Smooth muscle cell (in vitro differentiated cells): ENCODE measurements at regions not wholly inside any gene's neighbourhood (a gene's known extent, or its start where the extent isn't known, plus 50 kb on each side); places are given as distances from the start of the nearest gene placed in this dataset.

Source experiments
- DNase-seq: peaks from one replicate; lab custom pipeline; 2025; ENCODE audit not compliant: unreplicated experiment; lab: John Stamatoyannopoulos, UW
- H2AFZ ChIP-seq: fragments of 200-600 bp; sonication (generic); 2 replicates; pipeline ENCODE4 v1.6.0; 2016; ENCODE audit warnings: antibody characterized with exemption, low read depth, mild to moderate bottlenecking
- H3F3A ChIP-seq: fragments of 200-600 bp; sonication (generic); 2 replicates; pipeline ENCODE4 v1.6.0; 2017; ENCODE audit warnings: antibody characterized with exemption, low read depth
- H3K27ac ChIP-seq: fragments of 200-600 bp; sonication (generic); 2 replicates; pipeline ENCODE4 v1.5.1; 2016; ENCODE audit warnings: low read depth, mild to moderate bottlenecking
- H3K27me3 ChIP-seq: fragments of 200-600 bp; sonication (generic); 2 replicates; pipeline ENCODE4 v1.6.1; 2016; ENCODE audit warnings: low read depth, mild to moderate bottlenecking
- H3K36me3 ChIP-seq: fragments of 200-600 bp; sonication (generic); 2 replicates; pipeline ENCODE4 v1.5.1; 2016; ENCODE audit warnings: low read depth
- H3K4me1 ChIP-seq: fragments of 200-600 bp; sonication (generic); 2 replicates; pipeline ENCODE4 v1.5.1; 2016; ENCODE audit warnings: low read depth
- H3K4me2 ChIP-seq: fragments of 200-600 bp; sonication (generic); 2 replicates; pipeline ENCODE4 v1.6.0; 2016; ENCODE audit warnings: mild to moderate bottlenecking
- H3K4me3 ChIP-seq: fragments of 200-600 bp; sonication (generic); 2 replicates; pipeline ENCODE4 v1.5.1; 2016; ENCODE audit warnings: mild to moderate bottlenecking
- H3K79me2 ChIP-seq: fragments of 200-600 bp; sonication (generic); 2 replicates; pipeline ENCODE4 v1.6.0; 2016; ENCODE audit warnings: low read depth, mild to moderate bottlenecking
- H3K9ac ChIP-seq: fragments of 200-600 bp; sonication (generic); 2 replicates; pipeline ENCODE4 v1.6.0; 2016; ENCODE audit warnings: low read depth
- H3K9me3 ChIP-seq: fragments of 200-600 bp; sonication (generic); replicated peaks from 2 replicates; pipeline ENCODE4 v1.5.1; 2016; ENCODE audit warnings: low read depth
- H4K20me1 ChIP-seq: fragments of 200-600 bp; sonication (generic); 2 replicates; pipeline ENCODE4 v1.6.0; 2016; ENCODE audit warnings: low read depth
- CTCF ChIP-seq: fragments of 200-600 bp; sonication (generic); IDR thresholded peaks from 2 replicates; pipeline ENCODE4 v1.5.1; 2017; ENCODE audit warnings: borderline replicate concordance, mild to moderate bottlenecking, antibody characterized with exemption; ENCODE audit not compliant: insufficient read depth, poor library complexity, severe bottlenecking
- WGBS: methylation state at CpG from one replicate; pipeline ENCODE4 v1.1.7; 2016; ENCODE audit warnings: low lambda C conversion rate; 5-methylcytosine and 5-hydroxymethylcytosine counted together

- WGBS = 92% methylated on average over 2 of the region's 2 CpGs
These were observed 356.7 kb upstream of the UMPS start for GRCh38 chr3:124373524-124373923.

GRCh38 chr3:124374583-124374982, 355.7 kb upstream of the UMPS start:
- H3K27me3 ChIP-seq = no peaks in the 10 kb centered on the region
- DNase-seq = no peak
- H3K9me3 ChIP-seq = no peaks in the 10 kb centered on the region
- TF ChIP-seq CTCF = no peak
- no peak overlapping the region for H3K4me2 ChIP-seq
- H3K79me2 ChIP-seq = no peaks in the 10 kb centered on the region
- H3K27ac ChIP-seq = no peak overlapping the region
- no peak overlapping the region for H3K9ac ChIP-seq
- 70% methylated on average over 3 of the region's 3 CpGs for WGBS
- no peaks in the 10 kb centered on the region for H3F3A ChIP-seq
- no peak overlapping the region for H2AFZ ChIP-seq
- H3K36me3 ChIP-seq = no peaks in the 10 kb centered on the region
- no peaks in the 10 kb centered on the region for H4K20me1 ChIP-seq
- H3K4me1 ChIP-seq = peaks cover 14% of the 10 kb centered on the region
- no peak overlapping the region for H3K4me3 ChIP-seq

More at GRCh38 chr3:124373524-124373923, 356.7 kb upstream of the UMPS start:
- Histone ChIP-seq H3K79me2 (no peaks in the 10 kb centered on the region), H4K20me1 (no peaks in the 10 kb centered on the region), H3K9ac (no peak overlapping the region), H3K36me3 (no peaks in the 10 kb centered on the region), H3K4me3 (no peak overlapping the region), H3F3A (no peaks in the 10 kb centered on the region), H3K4me1 (peaks cover 14% of the 10 kb centered on the region), H3K4me2 (no peak overlapping the region), H3K27ac (no peak overlapping the region), H3K27me3 (no peaks in the 10 kb centered on the region), H3K9me3 (no peaks in the 10 kb centered on the region), H2AFZ (no peak overlapping the region)
- DNase-seq = no peak
- no peak for TF ChIP-seq CTCF

GRCh38 chr3:124381575-124382333, 348.5 kb upstream of the UMPS start:
- Histone ChIP-seq H3K9ac (no peak overlapping the region), H3K79me2 (no peaks in the 10 kb centered on the region), H3K36me3 (no peaks in the 10 kb centered on the region), H3K27ac (no peak overlapping the region), H4K20me1 (no peaks in the 10 kb centered on the region), H3F3A (peaks cover 12% of the 10 kb centered on the region), H3K4me1 (peaks cover 33% of the 10 kb centered on the region), H3K4me3 (no peak overlapping the region), H3K27me3 (no peaks in the 10 kb centered on the region), H3K4me2 (no peak overlapping the region), H2AFZ (no peak overlapping the region), H3K9me3 (no peaks in the 10 kb centered on the region)
- TF ChIP-seq CTCF = no peak
- WGBS = 100% methylated on average over 4 of the region's 4 CpGs
- DNase-seq = no peak

GRCh38 chr3:124383051-124383450, 347.2 kb upstream of the UMPS start:
- Histone ChIP-seq H3K36me3 (no peaks in the 10 kb centered on the region), H3K4me2 (peak overlapping the region; percentile 70), H3K79me2 (no peaks in the 10 kb centered on the region), H3K27me3 (no peaks in the 10 kb centered on the region), H3K9me3 (no peaks in the 10 kb centered on the region), H4K20me1 (no peaks in the 10 kb centered on the region), H3K4me1 (peaks cover 33% of the 10 kb centered on the region), H3K27ac (peak overlapping the region; percentile 0), H3K4me3 (no peak overlapping the region), H2AFZ (no peak overlapping the region), H3F3A (peaks cover 12% of the 10 kb centered on the region), H3K9ac (no peak overlapping the region)
- no peak for TF ChIP-seq CTCF
- WGBS = 27% methylated on average over 4 of the region's 4 CpGs
- no peak for DNase-seq
